Mesenchymal stem cell (in vitro differentiated cells and primary cell): ENCODE measurements at regions not wholly inside any gene's neighbourhood (a gene's known extent, or its start where the extent isn't known, plus 50 kb on each side); places are given as distances from the start of the nearest gene placed in this dataset.

ENCODE experiments used
- DNase-seq: peaks from one replicate; pipeline ENCODE4 v3.0.0-alpha.2; 2013
- H2AFZ ChIP-seq: one replicate; pipeline ENCODE4 v1.6.1; 2013; ENCODE audit warnings: low read depth, mild to moderate bottlenecking, control low read depth, inconsistent platforms, low read length, moderate library complexity
- H2AK5ac ChIP-seq: 2 replicates; pipeline ENCODE4 v1.6.1; 2013; ENCODE audit warnings: low read length, moderate library complexity, mild to moderate bottlenecking, inconsistent platforms; ENCODE audit not compliant: severe bottlenecking
- H2BK120ac ChIP-seq: one replicate; pipeline ENCODE4 v1.6.1; 2013; ENCODE audit warnings: low read depth, mild to moderate bottlenecking, inconsistent platforms, low read length, moderate library complexity
- H2BK12ac ChIP-seq, 2 experiments: one replicate each; pipeline ENCODE4 v1.6.1; 2013; ENCODE audit warnings: inconsistent platforms in 2 of 2, low read length in 2 of 2, mild to moderate bottlenecking in 2 of 2, moderate library complexity in 2 of 2, control low read depth in 1 of 2
- H2BK15ac ChIP-seq: one replicate; pipeline ENCODE4 v1.6.1; 2013; ENCODE audit warnings: mild to moderate bottlenecking, low read depth, inconsistent platforms; ENCODE audit not compliant: poor library complexity, severe bottlenecking
- H2BK5ac ChIP-seq: 2 replicates; pipeline ENCODE4 v1.6.1; 2013; ENCODE audit warnings: low read depth, mild to moderate bottlenecking, low read length, control low read depth, inconsistent platforms; ENCODE audit not compliant: poor library complexity, severe bottlenecking
- H3K14ac ChIP-seq, 2 experiments: one replicate each; pipeline ENCODE4 v1.6.1; 2013; ENCODE audit warnings: inconsistent platforms in 2 of 2, low read length in 2 of 2, control low read depth in 1 of 2, mild to moderate bottlenecking in 1 of 2, moderate library complexity in 1 of 2
- H3K18ac ChIP-seq, 2 experiments: one replicate each; pipeline ENCODE4 v1.6.1; 2013; ENCODE audit warnings: inconsistent platforms in 2 of 2, low read length in 2 of 2, control low read depth in 1 of 2, low read depth in 1 of 2, mild to moderate bottlenecking in 1 of 2
- H3K23ac ChIP-seq, 2 experiments: one replicate each; pipeline ENCODE4 v1.6.1; 2013; ENCODE audit warnings: inconsistent platforms in 2 of 2, low read length in 2 of 2, mild to moderate bottlenecking in 2 of 2, moderate library complexity in 2 of 2, control low read depth in 1 of 2
- H3K27ac ChIP-seq: 2 replicates; pipeline ENCODE4 v1.5.1; 2013; ENCODE audit warnings: mild to moderate bottlenecking, moderate library complexity, low read length, control low read depth, inconsistent platforms; ENCODE audit not compliant: poor library complexity, severe bottlenecking
- H3K27me3 ChIP-seq, 2 experiments: 2 replicates each; pipeline versions ENCODE4 v1.6.1 to v1.7.0; 2013; ENCODE audit warnings: low read length in 2 of 2, mild to moderate bottlenecking in 2 of 2, moderate library complexity in 2 of 2, control low read depth in 1 of 2, inconsistent platforms in 1 of 2; ENCODE audit not compliant: control insufficient read depth in 1 of 2, insufficient read depth in 1 of 2
- H3K36me3 ChIP-seq, 2 experiments: 2 replicates each; pipeline versions ENCODE4 v1.6.1 to v1.7.0; 2013; ENCODE audit warnings: low read length in 2 of 2, control low read depth in 1 of 2, inconsistent platforms in 1 of 2, low read depth in 1 of 2, mild to moderate bottlenecking in 1 of 2; ENCODE audit not compliant: insufficient read depth in 2 of 2, control insufficient read depth in 1 of 2
- H3K4ac ChIP-seq, 2 experiments: one replicate each; pipeline ENCODE4 v1.6.1; 2013; ENCODE audit warnings: inconsistent platforms in 2 of 2, low read length in 2 of 2, mild to moderate bottlenecking in 2 of 2, moderate library complexity in 2 of 2, control low read depth in 1 of 2, low read depth in 1 of 2
- H3K4me1 ChIP-seq: 2 replicates; pipeline ENCODE4 v1.6.1; 2013; ENCODE audit warnings: low read depth, low read length, control low read depth; ENCODE audit not compliant: control insufficient read depth, insufficient read depth
- H3K4me2 ChIP-seq: 2 replicates; pipeline ENCODE4 v1.6.1; 2013; ENCODE audit warnings: low read length, mild to moderate bottlenecking, inconsistent platforms; ENCODE audit not compliant: poor library complexity, severe bottlenecking
- H3K4me3 ChIP-seq, 2 experiments: 2 replicates each; pipeline versions ENCODE4 v1.5.1 to v1.7.0; 2013; ENCODE audit warnings: low read length in 2 of 2, mild to moderate bottlenecking in 2 of 2, control low read depth in 1 of 2, low read depth in 1 of 2; ENCODE audit not compliant: insufficient read depth in 1 of 2
- H3K79me1 ChIP-seq: replicated peaks from 2 replicates; pipeline ENCODE4 v1.6.1; 2013; ENCODE audit warnings: mild to moderate bottlenecking, control low read depth, low read length, inconsistent platforms; ENCODE audit not compliant: poor library complexity, severe bottlenecking
- H3K9ac ChIP-seq: 2 replicates; pipeline ENCODE4 v1.7.0; 2013; ENCODE audit warnings: mild to moderate bottlenecking, low read length, moderate library complexity
- H3K9me3 ChIP-seq: 2 replicates; pipeline ENCODE4 v1.7.0; 2013; ENCODE audit warnings: mild to moderate bottlenecking, low read length; ENCODE audit not compliant: control insufficient read depth
- H4K8ac ChIP-seq: one replicate; pipeline ENCODE4 v1.6.1; 2013; ENCODE audit warnings: inconsistent platforms, mild to moderate bottlenecking, low read length, moderate library complexity
- H4K91ac ChIP-seq: one replicate; pipeline ENCODE4 v1.6.1; 2013; ENCODE audit warnings: mild to moderate bottlenecking, low read length, inconsistent platforms
- WGBS: methylation state at CpG from one replicate; pipeline ENCODE4 v1.1.7; 2013; ENCODE audit warnings: mixed read lengths; 5-methylcytosine and 5-hydroxymethylcytosine counted together

- Histone ChIP-seq H3K27ac (peak overlapping the region; percentile 64), H3K4me2 (no peak overlapping the region), H3K27me3 (no peaks in the 10 kb centered on the region), H3K36me3 (no peaks in the 10 kb centered on the region), H4K91ac (no peak overlapping the region), H3K23ac (no peak overlapping the region), H3K18ac (no peak overlapping the region), H2BK12ac (no peak overlapping the region), H2AFZ (no peak overlapping the region), H2BK15ac (no peak overlapping the region), H3K9ac (no peak overlapping the region), H3K4me3 (no peak overlapping the region), H3K14ac (no peak overlapping the region), H3K79me1 (no peaks in the 10 kb centered on the region), H2BK120ac (no peak overlapping the region), H4K8ac (no peak overlapping the region), H2AK5ac (no peak overlapping the region), H3K9me3 (peaks cover 12% of the 10 kb centered on the region), H2BK5ac (no peak overlapping the region), H3K4ac (no peak overlapping the region), H3K4me1 (peaks cover 1% of the 10 kb centered on the region)
- WGBS, result 45% methylated on average over 3 of the region's 5 CpGs
- peak; percentile 58 for DNase-seq
Observed at GRCh38 chr2:162929571-162929970, 91.0 kb upstream of the KCNH7 start.

GRCh38 chr2:162928356-162928755, 89.8 kb upstream of the KCNH7 start:
- no peak overlapping the region for H3K23ac ChIP-seq
- H3K27me3 ChIP-seq, result no peaks in the 10 kb centered on the region
- H2BK5ac ChIP-seq, result no peak overlapping the region
- H3K4me2 ChIP-seq, result no peak overlapping the region
- H2BK120ac ChIP-seq, result no peak overlapping the region
- no peak overlapping the region for H2AFZ ChIP-seq
- no peaks in the 10 kb centered on the region for H3K36me3 ChIP-seq
- no peak overlapping the region for H2BK12ac ChIP-seq
- H3K4me1 ChIP-seq, result peaks cover 1% of the 10 kb centered on the region
- H3K9me3 ChIP-seq, result peaks cover 4% of the 10 kb centered on the region
- no peak overlapping the region for H3K4ac ChIP-seq
- H4K8ac ChIP-seq, result no peak overlapping the region
- no peak overlapping the region for H4K91ac ChIP-seq
- H3K14ac ChIP-seq, result no peak overlapping the region
- H3K4me3 ChIP-seq, result no peak overlapping the region
- no peak overlapping the region for H2AK5ac ChIP-seq
- no peaks in the 10 kb centered on the region for H3K79me1 ChIP-seq
- H3K18ac ChIP-seq, result no peak overlapping the region
- H3K27ac ChIP-seq, result no peak overlapping the region
- no peak overlapping the region for H2BK15ac ChIP-seq
- WGBS, result no CpG with 5 or more reads among the region's 2 CpGs
- H3K9ac ChIP-seq, result no peak overlapping the region
- DNase-seq, result peak; percentile 56

GRCh38 chr2:162926907-162927306, 88.3 kb upstream of the KCNH7 start:
- no peak overlapping the region for H3K4me2 ChIP-seq
- H2BK15ac ChIP-seq, result no peak overlapping the region
- no peaks in the 10 kb centered on the region for H3K79me1 ChIP-seq
- no peak overlapping the region for H2AFZ ChIP-seq
- no peak overlapping the region for H3K4ac ChIP-seq
- no CpG with 5 or more reads among the region's 2 CpGs for WGBS
- H3K18ac ChIP-seq, result no peak overlapping the region
- H2BK5ac ChIP-seq, result no peak overlapping the region
- H2AK5ac ChIP-seq, result no peak overlapping the region
- H3K4me3 ChIP-seq, result no peak overlapping the region
- H3K14ac ChIP-seq, result no peak overlapping the region
- H3K23ac ChIP-seq, result no peak overlapping the region
- H3K9me3 ChIP-seq, result no peaks in the 10 kb centered on the region
- peak; percentile 2 for DNase-seq
- no peaks in the 10 kb centered on the region for H3K27me3 ChIP-seq
- no peak overlapping the region for H4K8ac ChIP-seq
- H2BK120ac ChIP-seq, result no peak overlapping the region
- H3K4me1 ChIP-seq, result peaks cover 1% of the 10 kb centered on the region
- H2BK12ac ChIP-seq, result no peak overlapping the region
- H3K27ac ChIP-seq, result peak overlapping the region; percentile 98
- H3K36me3 ChIP-seq, result no peaks in the 10 kb centered on the region
- H4K91ac ChIP-seq, result no peak overlapping the region
- no peak overlapping the region for H3K9ac ChIP-seq

GRCh38 chr2:162926501-162926900, 87.9 kb upstream of the KCNH7 start:
- H3K14ac ChIP-seq, result no peak overlapping the region
- H3K18ac ChIP-seq, result peak overlapping the region in 1 of 2 experiments; percentile 6
- H3K27ac ChIP-seq, result peak overlapping the region; percentile 98
- no peak overlapping the region for H2BK120ac ChIP-seq
- peak overlapping the region; percentile 84 for H2BK5ac ChIP-seq
- H2AFZ ChIP-seq, result peak overlapping the region; percentile 27
- WGBS, result 55% methylated on average over 2 of the region's 2 CpGs
- no peak overlapping the region for H4K91ac ChIP-seq
- H3K79me1 ChIP-seq, result no peaks in the 10 kb centered on the region
- no peak overlapping the region for H2AK5ac ChIP-seq
- no peaks in the 10 kb centered on the region for H3K9me3 ChIP-seq
- H4K8ac ChIP-seq, result no peak overlapping the region
- H3K9ac ChIP-seq, result no peak overlapping the region
- H3K4ac ChIP-seq, result no peak overlapping the region
- DNase-seq, result peak; percentile 72
- H2BK12ac ChIP-seq, result no peak overlapping the region
- H2BK15ac ChIP-seq, result no peak overlapping the region
- no peaks in the 10 kb centered on the region for H3K27me3 ChIP-seq
- no peaks in the 10 kb centered on the region for H3K36me3 ChIP-seq
- H3K4me2 ChIP-seq, result peak overlapping the region; percentile 34
- H3K23ac ChIP-seq, result no peak overlapping the region
- no peak overlapping the region for H3K4me3 ChIP-seq
- H3K4me1 ChIP-seq, result peaks cover 1% of the 10 kb centered on the region
